OCI-LY7 (cell line): ENCODE measurements at regions not wholly inside any gene's neighbourhood (a gene's known extent, or its start where the extent isn't known, plus 50 kb on each side); places are given as distances from the start of the nearest gene placed in this dataset.

ENCODE experiments used
- CTCF ChIP-seq: fragments of 200-600 bp; sonication (generic); conservative IDR thresholded peaks from 2 replicates; pipeline ENCODE4 v1.5.1; 2014; ENCODE audit warnings: mild to moderate bottlenecking, antibody characterized with exemption, low read length, moderate library complexity, mixed read lengths
- EZH2phosphoT487 ChIP-seq: fragments of 200-600 bp; sonication (generic); IDR thresholded peaks from 2 replicates; pipeline ENCODE4 v1.6.1; 2018; ENCODE audit warnings: low read depth, borderline replicate concordance, mild to moderate bottlenecking, mixed run types, antibody characterized with exemption, low read length, moderate library complexity, mixed read lengths

- no peak for TF ChIP-seq CTCF
- TF ChIP-seq EZH2phosphoT487 = no peak
These were observed 165.0 kb downstream of the TM9SF2 start for GRCh38 chr13:99666146-99666805.
